ENCODE measurements at regions not wholly inside any gene's neighbourhood (a gene's known extent, or its start where the extent isn't known, plus 50 kb on each side); places are given as distances from the start of the nearest gene placed in this dataset.

DNA sequence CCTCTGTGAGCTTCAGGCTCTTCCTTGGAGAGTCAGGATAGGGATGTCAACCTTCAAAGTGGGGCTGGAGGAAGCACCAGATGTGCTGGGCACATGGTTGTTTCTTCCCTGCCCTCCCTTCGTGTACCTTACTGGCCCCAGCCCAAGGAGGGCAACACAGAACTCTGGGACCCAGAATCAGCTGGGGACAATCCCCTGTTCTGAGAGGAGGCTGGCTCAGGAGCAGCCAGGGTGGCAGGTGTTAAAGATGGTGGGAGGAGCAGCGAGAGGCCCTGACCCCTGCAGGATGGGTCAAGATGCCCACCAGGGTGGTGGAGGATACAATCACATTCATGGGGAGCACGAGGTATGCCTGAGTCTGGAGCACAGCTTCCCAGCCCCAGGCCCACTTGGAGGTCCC, 300.4 kb downstream of the ABCC12 start (continued):
- no peak for TF ChIP-seq MYBL2 (IDR thresholded peaks at IDR 0.05; ENCODE audit: low read depth)
- no peak for TF ChIP-seq MYBL2 (CRISPR knock-in tag; IDR thresholded peaks at IDR 0.05; ENCODE audit: borderline replicate concordance)
- TF ChIP-seq, protein P1, sequence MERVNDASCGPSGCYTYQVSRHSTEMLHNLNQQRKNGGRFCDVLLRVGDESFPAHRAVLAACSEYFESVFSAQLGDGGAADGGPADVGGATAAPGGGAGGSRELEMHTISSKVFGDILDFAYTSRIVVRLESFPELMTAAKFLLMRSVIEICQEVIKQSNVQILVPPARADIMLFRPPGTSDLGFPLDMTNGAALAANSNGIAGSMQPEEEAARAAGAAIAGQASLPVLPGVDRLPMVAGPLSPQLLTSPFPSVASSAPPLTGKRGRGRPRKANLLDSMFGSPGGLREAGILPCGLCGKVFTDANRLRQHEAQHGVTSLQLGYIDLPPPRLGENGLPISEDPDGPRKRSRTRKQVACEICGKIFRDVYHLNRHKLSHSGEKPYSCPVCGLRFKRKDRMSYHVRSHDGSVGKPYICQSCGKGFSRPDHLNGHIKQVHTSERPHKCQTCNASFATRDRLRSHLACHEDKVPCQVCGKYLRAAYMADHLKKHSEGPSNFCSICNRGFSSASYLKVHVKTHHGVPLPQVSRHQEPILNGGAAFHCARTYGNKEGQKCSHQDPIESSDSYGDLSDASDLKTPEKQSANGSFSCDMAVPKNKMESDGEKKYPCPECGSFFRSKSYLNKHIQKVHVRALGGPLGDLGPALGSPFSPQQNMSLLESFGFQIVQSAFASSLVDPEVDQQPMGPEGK (CRISPR knock-in tag; IDR thresholded peaks at IDR 0.05; ENCODE audit: borderline replicate concordance) = no peak
- TF ChIP-seq GATAD2B (IDR thresholded peaks at IDR 0.05; ENCODE audit: borderline replicate concordance) = no peak
- TF ChIP-seq ZNF668 (CRISPR knock-in tag; IDR thresholded peaks at IDR 0.05) = no peak
- no peak for TF ChIP-seq XRCC3 (IDR thresholded peaks at IDR 0.05)
- TF ChIP-seq ARNT (IDR thresholded peaks at IDR 0.05) = no peak

DNA sequence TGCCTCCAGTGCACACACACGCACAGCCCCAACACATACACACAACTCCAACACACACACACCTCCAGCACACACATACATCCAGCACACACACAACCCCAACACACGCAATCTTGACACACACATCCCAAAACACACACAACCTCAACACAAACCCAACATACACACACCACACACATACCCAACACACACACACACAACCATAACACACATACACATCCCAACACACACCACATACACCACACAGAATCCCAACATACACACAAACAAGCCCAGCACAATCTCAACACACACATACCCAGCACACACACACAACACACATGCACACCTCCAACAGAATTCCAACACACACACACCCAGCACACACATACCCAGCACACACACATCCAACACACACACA, 301.1 kb downstream of the ABCC12 start:
- no peaks in the 10 kb centered on the region for H3K36me3 ChIP-seq (ENCODE audit: control insufficient read depth, insufficient read depth, low read length)
- POLR2A ChIA-PET = no interaction called here
- no peak overlapping the region for H3K4me3 ChIP-seq
- no peaks in the 10 kb centered on the region for H3K4me1 ChIP-seq (replicated peaks in 1 of 2; ENCODE audit: control insufficient read depth in 2 of 2, insufficient read depth in 2 of 2, low read length in 2 of 2)
- intact Hi-C loops (cut with micrococcal nuclease) (no loop called here), in situ Hi-C loops (cut with MboI) (no loop called here)
- H3K27me3 ChIP-seq (ENCODE audit: control insufficient read depth in 2 of 2, insufficient read depth in 2 of 2, low read length in 2 of 2) = peaks cover 0 to 7% of the 10 kb centered on the region in 2 experiments; a peak in 1 of 5 replicates
- H3K9me1 ChIP-seq (ENCODE audit: control insufficient read depth, insufficient read depth, low read length) = no peaks in the 10 kb centered on the region
- H2AFZ ChIP-seq (ENCODE audit: low read depth, low read length) = no peak overlapping the region
- H3K4me2 ChIP-seq (ENCODE audit: insufficient read depth, low read length) = no peak overlapping the region
- BruUV-seq (replicated peaks) = no TSS peak
- CTCF ChIA-PET (ENCODE audit: low intra/inter-chr PET ratio) = no interaction called here
- no peak overlapping the region for H3K27ac ChIP-seq (ENCODE audit: extremely low read depth, low read depth, low read length)
- no peaks in the 10 kb centered on the region for H4K20me1 ChIP-seq (replicated peaks; ENCODE audit: control insufficient read depth, insufficient read depth, low read length)
- WGBS (ENCODE audit: insufficient coverage, low coverage, missing lambda C conversion rate) = 8% methylated on average over 2 of the region's 2 CpGs
- H3K79me2 ChIP-seq (ENCODE audit: control insufficient read depth, insufficient read depth, low read length) = no peaks in the 10 kb centered on the region
- TF ChIP-seq RBM22 (IDR thresholded peaks at IDR 0.05; ENCODE audit: low read depth, low read length, poor library complexity, severe bottlenecking) (no peak), ARNT (IDR thresholded peaks at IDR 0.05) (no peak), SLC30A9 (CRISPR knock-in tag; IDR thresholded peaks at IDR 0.05) (no peak), SRSF9 (IDR thresholded peaks at IDR 0.05; ENCODE audit: borderline replicate concordance, low read depth, low read length) (no peak), NCOA6 (IDR thresholded peaks at IDR 0.05) (no peak), HNRNPL (IDR thresholded peaks at IDR 0.05; ENCODE audit: low read depth, low read length) (no peak), HNRNPH1 (optimal IDR thresholded peaks at IDR 0.05; ENCODE audit: low read depth, low read length) (no peak), ZNF644 (tag; IDR thresholded peaks at IDR 0.05; ENCODE audit: low read depth) (no peak)
- TF ChIP-seq, protein P2, sequence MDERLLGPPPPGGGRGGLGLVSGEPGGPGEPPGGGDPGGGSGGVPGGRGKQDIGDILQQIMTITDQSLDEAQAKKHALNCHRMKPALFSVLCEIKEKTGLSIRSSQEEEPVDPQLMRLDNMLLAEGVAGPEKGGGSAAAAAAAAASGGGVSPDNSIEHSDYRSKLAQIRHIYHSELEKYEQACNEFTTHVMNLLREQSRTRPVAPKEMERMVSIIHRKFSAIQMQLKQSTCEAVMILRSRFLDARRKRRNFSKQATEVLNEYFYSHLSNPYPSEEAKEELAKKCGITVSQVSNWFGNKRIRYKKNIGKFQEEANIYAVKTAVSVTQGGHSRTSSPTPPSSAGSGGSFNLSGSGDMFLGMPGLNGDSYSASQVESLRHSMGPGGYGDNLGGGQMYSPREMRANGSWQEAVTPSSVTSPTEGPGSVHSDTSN (CRISPR knock-in tag; IDR thresholded peaks at IDR 0.05; ENCODE audit: low read depth) = no peak
- TF ChIP-seq, protein P2 (tag; conservative IDR thresholded peaks at IDR 0.05; ENCODE audit: low read depth) = no peak
- DNase-seq (ENCODE audit: extremely low read depth in 1 of 4, low spot score in 3 of 4) (no peak), ATAC-seq (no peak), FAIRE-seq (no peak)
- no peak overlapping the region for H3K9ac ChIP-seq (ENCODE audit: insufficient read depth in 1 of 2, low read depth in 2 of 2, low read length in 2 of 2)
- no peaks in the 10 kb centered on the region for H3K9me3 ChIP-seq (replicated peaks; ENCODE audit: control insufficient read depth, insufficient read depth, low read depth, low read length)
